ENCODE measurements at regions not wholly inside any gene's neighbourhood (a gene's known extent, or its start where the extent isn't known, plus 50 kb on each side); places are given as distances from the start of the nearest gene placed in this dataset.

GRCh38 chr12:89889062-89889461 lies 180.4 kb upstream of the ATP2B1 start:
- Histone ChIP-seq H3K4me1 (ENCODE audit: control insufficient read depth, low read length) (peaks cover 17% of the 10 kb centered on the region), H3K79me2 (ENCODE audit: control insufficient read depth, low read length) (no peaks in the 10 kb centered on the region), H3K4me3 (ENCODE audit: low read length) (no peak overlapping the region), H3F3A (ENCODE audit: control insufficient read depth, insufficient read depth) (no peaks in the 10 kb centered on the region), H3K36me3 (ENCODE audit: control insufficient read depth, low read length) (no peaks in the 10 kb centered on the region), H4K20me1 (ENCODE audit: control insufficient read depth, insufficient read depth, low read depth, low read length) (no peaks in the 10 kb centered on the region), H3K9me2 (replicated peaks; ENCODE audit: control insufficient read depth, low read length) (no peaks in the 10 kb centered on the region), H3K27me3 (ENCODE audit: control insufficient read depth, low read length) (no peaks in the 10 kb centered on the region), H3K9me3 (ENCODE audit: control insufficient read depth, insufficient read depth, low read length) (peaks cover 3% of the 10 kb centered on the region; the same call in 1 of the 2 replicates), H3K27ac (ENCODE audit: low read depth, low read length) (no peak overlapping the region), H3K4me2 (ENCODE audit: low read length) (no peak overlapping the region)
- no peak for TF ChIP-seq CTCF (IDR thresholded peaks at IDR 0.05; ENCODE audit: low read depth, low read length, poor library complexity, severe bottlenecking)
- TF ChIP-seq EZH2phosphoT487 (IDR thresholded peaks at IDR 0.05; ENCODE audit: borderline replicate concordance, low read length) = no peak

- no peaks in the 10 kb centered on the region for H4K20me1 ChIP-seq (ENCODE audit: control insufficient read depth, insufficient read depth, low read depth, low read length)
- H3K4me2 ChIP-seq (ENCODE audit: low read length) = no peak overlapping the region
These were observed 176.3 kb upstream of the ATP2B1 start for GRCh38 chr12:89884952-89885351.

DNA sequence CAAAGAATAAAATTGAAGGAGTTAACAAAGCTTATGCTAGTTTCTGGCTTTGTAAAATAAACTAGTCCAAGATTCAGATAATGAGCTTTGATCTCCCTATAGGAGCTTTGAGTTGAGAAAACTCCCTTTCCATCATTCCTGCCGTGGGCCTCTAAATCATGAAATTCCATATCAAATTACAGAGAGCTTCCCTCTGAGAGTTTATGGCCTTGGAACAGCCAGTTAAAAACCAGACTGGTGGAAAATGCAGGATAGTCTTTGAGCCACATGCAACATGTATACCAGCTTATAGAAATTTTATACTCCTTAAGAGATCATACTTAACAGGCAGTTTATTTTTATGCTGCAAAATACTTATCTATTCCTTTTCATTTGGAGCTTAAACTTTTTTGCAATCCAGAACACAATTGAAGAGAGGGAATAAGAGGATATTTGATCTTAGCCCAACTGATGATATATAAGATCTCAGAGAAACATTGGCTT lies 175.8 kb upstream of the ATP2B1 start:
- TF ChIP-seq EZH2phosphoT487 (IDR thresholded peaks at IDR 0.05; ENCODE audit: borderline replicate concordance, low read length) (no peak), CTCF (IDR thresholded peaks at IDR 0.05; ENCODE audit: low read depth, low read length, poor library complexity, severe bottlenecking) (no peak)
- H4K20me1 ChIP-seq (ENCODE audit: control insufficient read depth, insufficient read depth, low read depth, low read length) = no peaks in the 10 kb centered on the region
- H3K9me3 ChIP-seq (ENCODE audit: control insufficient read depth, insufficient read depth, low read length) = 0 out of 2 replicates have a peak, but pooled peaks cover 3% of the 10 kb centered on the region
- H3K27me3 ChIP-seq (ENCODE audit: control insufficient read depth, low read length) = no peaks in the 10 kb centered on the region
- no peaks in the 10 kb centered on the region for H3K9me2 ChIP-seq (replicated peaks; ENCODE audit: control insufficient read depth, low read length)
- H3K27ac ChIP-seq (ENCODE audit: low read depth, low read length) = no peak overlapping the region
- H3K36me3 ChIP-seq (ENCODE audit: control insufficient read depth, low read length) = peaks cover 17% of the 10 kb centered on the region
- no peaks in the 10 kb centered on the region for H3K79me2 ChIP-seq (ENCODE audit: control insufficient read depth, low read length)
- peaks cover 9% of the 10 kb centered on the region for H3F3A ChIP-seq (ENCODE audit: control insufficient read depth, insufficient read depth)
- H3K4me3 ChIP-seq (ENCODE audit: low read length) = no peak overlapping the region
- peaks cover 58% of the 10 kb centered on the region for H3K4me1 ChIP-seq (ENCODE audit: control insufficient read depth, low read length)
- H3K4me2 ChIP-seq (ENCODE audit: low read length) = no peak overlapping the region

More at GRCh38 chr12:89884952-89885351, 176.3 kb upstream of the ATP2B1 start:
- no peak for TF ChIP-seq EZH2phosphoT487 (IDR thresholded peaks at IDR 0.05; ENCODE audit: borderline replicate concordance, low read length)
- no peak for TF ChIP-seq CTCF (IDR thresholded peaks at IDR 0.05; ENCODE audit: low read depth, low read length, poor library complexity, severe bottlenecking)
- Histone ChIP-seq H3K4me1 (ENCODE audit: control insufficient read depth, low read length) (peaks cover 53% of the 10 kb centered on the region), H3K9me3 (ENCODE audit: control insufficient read depth, insufficient read depth, low read length) (0 out of 2 replicates have a peak, but pooled peaks cover 3% of the 10 kb centered on the region), H3K36me3 (ENCODE audit: control insufficient read depth, low read length) (peaks cover 17% of the 10 kb centered on the region), H3F3A (ENCODE audit: control insufficient read depth, insufficient read depth) (peaks cover 9% of the 10 kb centered on the region), H3K27me3 (ENCODE audit: control insufficient read depth, low read length) (no peaks in the 10 kb centered on the region), H3K9me2 (replicated peaks; ENCODE audit: control insufficient read depth, low read length) (no peaks in the 10 kb centered on the region), H3K79me2 (ENCODE audit: control insufficient read depth, low read length) (no peaks in the 10 kb centered on the region), H3K27ac (ENCODE audit: low read depth, low read length) (no peak overlapping the region), H3K4me3 (ENCODE audit: low read length) (no peak overlapping the region)
